ENCODE measurements at regions not wholly inside any gene's neighbourhood (a gene's known extent, or its start where the extent isn't known, plus 50 kb on each side); places are given as distances from the start of the nearest gene placed in this dataset.
A peak's percentile ranks its signal among the peaks of the same experiment; 100 is the strongest.

GRCh38 chr15:47974724-47975123 lies 146.1 kb upstream of the SLC24A5 start:
- Histone ChIP-seq H3K4me3 (ENCODE audit: low read depth, low read length) (no peak overlapping the region), H3K36me3 (ENCODE audit: control insufficient read depth, insufficient read depth, low read length) (no peaks in the 10 kb centered on the region), H3K27me3 (ENCODE audit: control insufficient read depth, insufficient read depth, low read length) (no peaks in the 10 kb centered on the region)
- DNase-seq (ENCODE audit: low read depth), result no peak
- TF ChIP-seq CTCF (IDR thresholded peaks at IDR 0.05; ENCODE audit: insufficient read depth, low read length, poor library complexity, severe bottlenecking), result no peak

- no peaks in the 10 kb centered on the region for H3K36me3 ChIP-seq (ENCODE audit: control insufficient read depth, insufficient read depth, low read length)
- no peak overlapping the region for H3K4me3 ChIP-seq (ENCODE audit: low read depth, low read length)
- DNase-seq (ENCODE audit: low read depth), result no peak
- no peak for TF ChIP-seq CTCF (IDR thresholded peaks at IDR 0.05; ENCODE audit: insufficient read depth, low read length, poor library complexity, severe bottlenecking)
- no peaks in the 10 kb centered on the region for H3K27me3 ChIP-seq (ENCODE audit: control insufficient read depth, insufficient read depth, low read length)
These were observed 145.4 kb upstream of the SLC24A5 start for GRCh38 chr15:47975427-47975826.

DNA sequence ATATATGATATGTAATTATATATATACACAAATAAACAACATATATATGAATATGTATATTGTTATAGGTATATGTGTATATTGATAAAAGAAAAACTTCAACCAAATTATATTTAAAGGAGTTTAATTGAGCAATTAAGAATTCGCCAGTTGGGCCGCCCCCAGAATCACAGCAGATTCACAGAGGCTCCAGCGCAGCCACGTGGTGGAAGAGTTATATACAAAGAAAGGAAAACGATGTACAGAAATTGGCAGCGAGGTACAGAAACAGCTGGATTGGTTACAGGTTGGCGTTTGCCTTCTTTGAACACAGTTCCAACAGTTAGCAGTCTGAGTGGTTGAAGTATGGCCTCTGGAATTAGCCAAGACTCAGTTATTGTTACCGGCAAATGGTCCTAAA lies 137.3 kb upstream of the SLC24A5 start:
- Histone ChIP-seq H3K4me3 (ENCODE audit: low read depth, low read length) (no peak overlapping the region), H3K36me3 (ENCODE audit: control insufficient read depth, insufficient read depth, low read length) (no peaks in the 10 kb centered on the region), H3K27me3 (ENCODE audit: control insufficient read depth, insufficient read depth, low read length) (no peaks in the 10 kb centered on the region)
- no peak for DNase-seq (ENCODE audit: low read depth)
- TF ChIP-seq CTCF (IDR thresholded peaks at IDR 0.05; ENCODE audit: insufficient read depth, low read length, poor library complexity, severe bottlenecking), result no peak

DNA sequence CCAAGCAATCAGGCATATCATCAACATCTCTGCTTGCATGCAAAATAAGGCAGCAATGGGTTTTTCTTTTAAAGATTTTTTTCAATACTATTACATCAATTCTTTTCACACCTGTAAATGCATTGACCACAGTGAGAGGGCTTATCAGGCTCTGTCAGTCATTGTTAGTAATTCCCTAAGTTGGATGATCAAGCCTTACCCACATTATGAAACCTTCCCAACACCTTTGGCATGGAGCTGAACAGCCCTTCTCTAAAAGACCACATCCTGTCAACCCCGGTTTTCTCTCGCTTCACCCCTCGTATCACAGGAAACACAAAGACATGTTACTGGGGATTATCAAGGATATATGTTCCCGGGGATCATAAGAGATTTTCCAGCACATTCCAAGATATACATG lies 135.2 kb upstream of the SLC24A5 start:
- Histone ChIP-seq H3K4me3 (ENCODE audit: low read depth, low read length) (no peak overlapping the region), H3K36me3 (ENCODE audit: control insufficient read depth, insufficient read depth, low read length) (no peaks in the 10 kb centered on the region), H3K27me3 (ENCODE audit: control insufficient read depth, insufficient read depth, low read length) (no peaks in the 10 kb centered on the region)
- no peak for DNase-seq (ENCODE audit: low read depth)
- no peak for TF ChIP-seq CTCF (IDR thresholded peaks at IDR 0.05; ENCODE audit: insufficient read depth, low read length, poor library complexity, severe bottlenecking)

- no peak for TF ChIP-seq CTCF (IDR thresholded peaks at IDR 0.05; ENCODE audit: insufficient read depth, low read length, poor library complexity, severe bottlenecking)
- DNase-seq (ENCODE audit: low read depth), result no peak
These were observed 133.3 kb upstream of the SLC24A5 start for GRCh38 chr15:47987461-47987860.

DNA sequence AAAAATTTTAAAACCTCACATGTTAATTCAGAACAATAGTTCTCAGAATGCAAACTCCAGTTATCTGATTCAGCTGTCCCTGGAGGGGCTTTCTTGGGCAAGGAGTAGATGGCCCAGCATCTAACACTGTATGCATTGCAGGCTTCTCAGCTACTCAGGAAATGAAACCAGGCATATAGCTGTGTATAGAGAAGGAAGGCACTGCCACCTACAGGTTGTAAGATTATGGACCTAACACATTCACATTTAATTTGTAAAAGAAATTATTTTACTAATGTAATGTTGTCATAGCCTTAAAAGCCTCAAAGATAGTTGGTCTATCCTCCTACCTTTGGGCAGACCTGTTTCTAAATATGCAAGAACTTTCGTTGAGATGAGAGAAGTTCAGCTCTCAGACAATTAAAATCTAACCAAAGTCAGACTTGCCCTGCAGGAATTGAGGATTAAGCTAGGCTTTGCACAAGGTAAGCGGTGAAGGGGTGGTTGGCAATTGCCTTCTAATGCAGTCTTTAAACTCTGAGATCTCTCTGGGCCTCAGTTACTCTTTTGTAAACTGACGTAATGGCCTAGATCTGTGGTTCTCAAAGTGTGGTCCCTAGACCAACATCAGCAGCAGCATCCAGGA lies 132.8 kb upstream of the SLC24A5 start:
- Histone ChIP-seq H3K27me3 (ENCODE audit: control insufficient read depth, insufficient read depth, low read length) (no peaks in the 10 kb centered on the region), H3K36me3 (ENCODE audit: control insufficient read depth, insufficient read depth, low read length) (no peaks in the 10 kb centered on the region), H3K4me3 (ENCODE audit: low read depth, low read length) (no peak overlapping the region)
- DNase-seq (ENCODE audit: low read depth), result peak; percentile 25
- peak; percentile 63 for TF ChIP-seq CTCF (IDR thresholded peaks at IDR 0.05; ENCODE audit: insufficient read depth, low read length, poor library complexity, severe bottlenecking)

More at GRCh38 chr15:47987461-47987860, 133.3 kb upstream of the SLC24A5 start:
- Histone ChIP-seq H3K36me3 (ENCODE audit: control insufficient read depth, insufficient read depth, low read length) (no peaks in the 10 kb centered on the region), H3K4me3 (ENCODE audit: low read depth, low read length) (no peak overlapping the region), H3K27me3 (ENCODE audit: control insufficient read depth, insufficient read depth, low read length) (no peaks in the 10 kb centered on the region)

Data from kidney epithelial cell (primary cell).